Tibial artery (tissue), 4 donors: ENCODE measurements at regions not wholly inside any gene's neighbourhood (a gene's known extent, or its start where the extent isn't known, plus 50 kb on each side); places are given as distances from the start of the nearest gene placed in this dataset.

Source experiments
- DNase-seq, 2 donors: peaks; one replicate each; pipeline ENCODE4 v3.0.0-alpha.2; 2019
- H3K27ac ChIP-seq, 2 donors: fragments of 200-600 bp; sonication (generic) in 1 of 2; 1 replicate in 1 of 2; 2 replicates in 1 of 2; pipeline ENCODE4 v1.5.1; 2018 to 2019; ENCODE audit warnings: mild to moderate bottlenecking in 1 of 2
- H3K27me3 ChIP-seq, 2 donors: fragments of 200-600 bp; sonication (generic) in 1 of 2; one replicate each; pipeline versions ENCODE4 v1.5.1 to v1.6.0; 2016 to 2019
- H3K36me3 ChIP-seq, 3 donors: fragments of 200-600 bp; sonication (generic) in 2 of 3; one replicate each; pipeline ENCODE4 v1.5.1; 2016 to 2019; ENCODE audit warnings: mild to moderate bottlenecking in 2 of 3
- H3K4me1 ChIP-seq, 4 donors: fragments of 200-600 bp; sonication (generic) in 2 of 4; 1 replicate in 3 of 4; 2 replicates in 1 of 4; pipeline ENCODE4 v1.5.1; 2016 to 2019
- H3K4me3 ChIP-seq, 2 donors: fragments of 200-600 bp; sonication (generic) in 1 of 2; 1 replicate in 1 of 2; 2 replicates in 1 of 2; pipeline ENCODE4 v1.5.1; 2018 to 2019; ENCODE audit warnings: mild to moderate bottlenecking in 2 of 2
- H3K9me3 ChIP-seq, 3 donors: fragments of 200-600 bp; sonication (generic) in 1 of 3; one replicate each; pipeline ENCODE4 v1.5.1; 2016 to 2019
- CTCF ChIP-seq, 2 experiments: fragments of 200-600 bp in 1 of 2; fragments of 450-650 bp in 1 of 2; IDR thresholded peaks; one replicate each; pipeline ENCODE4 v1.5.1; 2017 to 2019; ENCODE audit warnings: antibody characterized with exemption in 2 of 2, mild to moderate bottlenecking in 1 of 2, moderate library complexity in 1 of 2
- intact Hi-C: fragments of 100-400 bp; cut with DNase I; formaldehyde crosslinking; loops from one replicate; pipeline ENCODE4 v1.15.0; 2023; ENCODE audit warnings: low total_unique reads

GRCh38 chr7:142460402-142461117, 202.7 kb upstream of the PRSS58 start:
- H3K27me3 ChIP-seq = no peaks in the 10 kb centered on the region
- H3K4me3 ChIP-seq = no peak overlapping the region
- TF ChIP-seq CTCF (IDR thresholded peaks at IDR 0.05) = no peak
- H3K36me3 ChIP-seq = no peaks in the 10 kb centered on the region
- no peaks in the 10 kb centered on the region for H3K9me3 ChIP-seq
- no peak for DNase-seq
- no peak overlapping the region for H3K27ac ChIP-seq
- intact Hi-C loops = no loop called here
- H3K4me1 ChIP-seq = no peaks in the 10 kb centered on the region

- intact Hi-C loops = no loop called here
- H3K4me1 ChIP-seq = no peaks in the 10 kb centered on the region
- TF ChIP-seq CTCF (IDR thresholded peaks at IDR 0.05) = peak; percentile 28 to 45
- H3K9me3 ChIP-seq = no peaks in the 10 kb centered on the region
- no peak for DNase-seq
- no peak overlapping the region for H3K4me3 ChIP-seq
- peaks cover 0 to 2% of the 10 kb centered on the region in 2 donors for H3K27me3 ChIP-seq
- H3K27ac ChIP-seq = no peak overlapping the region
- H3K36me3 ChIP-seq = no peaks in the 10 kb centered on the region
Observed at GRCh38 chr7:142459551-142459963, 201.7 kb upstream of the PRSS58 start.

GRCh38 chr7:142457146-142457703, 199.4 kb upstream of the PRSS58 start:
- intact Hi-C loops = no loop called here
- H3K4me1 ChIP-seq = no peaks in the 10 kb centered on the region
- H3K4me3 ChIP-seq = no peak overlapping the region
- H3K36me3 ChIP-seq = no peaks in the 10 kb centered on the region
- no peak for TF ChIP-seq CTCF (IDR thresholded peaks at IDR 0.05)
- H3K27ac ChIP-seq = no peak overlapping the region
- no peaks in the 10 kb centered on the region for H3K9me3 ChIP-seq
- DNase-seq = no peak
- H3K27me3 ChIP-seq = peaks cover 0 to 2% of the 10 kb centered on the region in 2 donors

- H3K9me3 ChIP-seq = no peaks in the 10 kb centered on the region
- no peak for DNase-seq
- H3K4me3 ChIP-seq = no peak overlapping the region
- intact Hi-C loops = no loop called here
- H3K4me1 ChIP-seq = no peaks in the 10 kb centered on the region
- H3K36me3 ChIP-seq = no peaks in the 10 kb centered on the region
- no peak for TF ChIP-seq CTCF (IDR thresholded peaks at IDR 0.05)
- H3K27ac ChIP-seq = no peak overlapping the region
- peaks cover 0 to 2% of the 10 kb centered on the region in 2 donors for H3K27me3 ChIP-seq
Observed at GRCh38 chr7:142455392-142455791, 197.5 kb upstream of the PRSS58 start.

GRCh38 chr7:142454862-142455261, 197.0 kb upstream of the PRSS58 start:
- H3K36me3 ChIP-seq = no peaks in the 10 kb centered on the region
- H3K4me1 ChIP-seq = no peaks in the 10 kb centered on the region
- no peaks in the 10 kb centered on the region for H3K9me3 ChIP-seq
- no peak for TF ChIP-seq CTCF (IDR thresholded peaks at IDR 0.05)
- H3K27ac ChIP-seq = no peak overlapping the region
- no peak overlapping the region for H3K4me3 ChIP-seq
- intact Hi-C loops = no loop called here
- no peak for DNase-seq
- H3K27me3 ChIP-seq = peaks cover 0 to 2% of the 10 kb centered on the region in 2 donors
